A673 (cell line): ENCODE measurements at regions not wholly inside any gene's neighbourhood (a gene's known extent, or its start where the extent isn't known, plus 50 kb on each side); places are given as distances from the start of the nearest gene placed in this dataset.

ENCODE experiments used
- BruUV-seq: library from RNA; stranded (reverse); fragments of 400-500 nt; replicated peaks from 2 replicates; lab custom pipeline; 2021; lab: Mats Ljungman, UMichigan
- CTCF ChIA-PET: fragments of 300-600 bp; sonication (Branson Sonifier 250); formaldehyde crosslinking; loops from one replicate; lab custom pipeline; 2022; ENCODE audit warnings: antibody characterized with exemption; lab: Charles Lee
- POLR2A ChIA-PET: fragments of 300-600 bp; sonication (Branson Sonifier 250); formaldehyde crosslinking; loops from one replicate; lab custom pipeline; 2022; ENCODE audit warnings: antibody characterized with exemption; ENCODE audit not compliant: low non-redundant PET; lab: Charles Lee
- DNase-seq: peaks from one replicate; pipeline ENCODE4 v3.0.0-alpha.2; 2015; ENCODE audit warnings: low spot score
- H3K27ac ChIP-seq: fragments of 200-600 bp; sonication (generic); 2 replicates; pipeline ENCODE4 v1.5.1; 2016; ENCODE audit warnings: mixed run types, low read depth, mild to moderate bottlenecking, mixed read lengths, antibody characterized with exemption, low read length; ENCODE audit not compliant: poor library complexity, severe bottlenecking
- H3K27me3 ChIP-seq: fragments of 200-600 bp; sonication (generic); replicated peaks from 2 replicates; pipeline ENCODE4 v1.6.1; 2017; ENCODE audit warnings: mixed run types, low read depth, mild to moderate bottlenecking, mixed read lengths, antibody characterized with exemption, low read length; ENCODE audit not compliant: insufficient read depth, poor library complexity
- H3K36me3 ChIP-seq: fragments of 200-600 bp; sonication (generic); 2 replicates; pipeline ENCODE4 v1.6.1; 2016; ENCODE audit warnings: mixed run types, mild to moderate bottlenecking, mixed read lengths, antibody characterized with exemption, low read length; ENCODE audit not compliant: insufficient read depth, poor library complexity, severe bottlenecking
- H3K4me1 ChIP-seq: fragments of 200-600 bp; sonication (generic); 2 replicates; pipeline ENCODE4 v1.6.1; 2017; ENCODE audit warnings: mixed run types, mild to moderate bottlenecking, mixed read lengths, antibody characterized with exemption, low read length; ENCODE audit not compliant: insufficient read depth, poor library complexity, severe bottlenecking
- H3K4me3 ChIP-seq: fragments of 200-600 bp; sonication (generic); 2 replicates; pipeline ENCODE4 v1.5.1; 2016; ENCODE audit warnings: low read depth, mixed run types, mild to moderate bottlenecking, mixed read lengths, low read length; ENCODE audit not compliant: poor library complexity, severe bottlenecking
- H3K9me3 ChIP-seq: fragments of 200-600 bp; sonication (generic); 2 replicates; pipeline ENCODE4 v1.6.1; 2016; ENCODE audit warnings: mixed run types, low read depth, mild to moderate bottlenecking, mixed read lengths, antibody characterized with exemption, low read length; ENCODE audit not compliant: poor library complexity, severe bottlenecking
- CTCF ChIP-seq: fragments of 300-800, 200-600 bp; sonication (generic); conservative IDR thresholded peaks from 2 replicates; pipeline ENCODE4 v1.5.1; 2017; ENCODE audit warnings: low read depth, mild to moderate bottlenecking, antibody characterized with exemption, low read length, moderate library complexity, mixed read lengths
- EZH2 ChIP-seq: fragments of 200-600 bp; sonication (generic); IDR thresholded peaks from 2 replicates; pipeline ENCODE4 v1.6.1; 2017; ENCODE audit warnings: borderline replicate concordance, low read depth, mild to moderate bottlenecking, mixed read lengths, antibody characterized with exemption, low read length; ENCODE audit not compliant: poor library complexity, severe bottlenecking
- intact Hi-C: fragments of 100-400 bp; cut with micrococcal nuclease; formaldehyde crosslinking; loops from one replicate; pipeline ENCODE4 v1.10.0; 2022; ENCODE audit not compliant: unreplicated experiment

- intact Hi-C loops, result no loop called here
- Histone ChIP-seq H3K27ac (no peak overlapping the region), H3K9me3 (no peaks in the 10 kb centered on the region), H3K27me3 (no peaks in the 10 kb centered on the region), H3K4me3 (no peak overlapping the region), H3K36me3 (no peaks in the 10 kb centered on the region), H3K4me1 (no peaks in the 10 kb centered on the region)
- DNase-seq, result no peak
- ChIA-PET POLR2A (no interaction called here), CTCF (no interaction called here)
- no TSS peak for BruUV-seq
- TF ChIP-seq CTCF, result no peak
- TF ChIP-seq EZH2, result no peak
These were observed 322.4 kb upstream of the ADAMTS16 start for GRCh38 chr5:4817767-4818166.

GRCh38 chr5:4831325-4831724 is 308.8 kb upstream of the ADAMTS16 start:
- CTCF ChIA-PET, result no interaction called here

GRCh38 chr5:4832471-4832870 is 307.7 kb upstream of the ADAMTS16 start:
- intact Hi-C loops, result no loop called here
- DNase-seq, result no peak
- CTCF ChIA-PET, result no interaction called here
- Histone ChIP-seq H3K4me3 (no peak overlapping the region), H3K9me3 (no peaks in the 10 kb centered on the region), H3K27me3 (peaks cover 14% of the 10 kb centered on the region), H3K27ac (no peak overlapping the region), H3K4me1 (no peaks in the 10 kb centered on the region), H3K36me3 (no peaks in the 10 kb centered on the region)
- POLR2A ChIA-PET, result no interaction called here
- TF ChIP-seq CTCF (no peak), EZH2 (no peak)
- no TSS peak for BruUV-seq

More at GRCh38 chr5:4831325-4831724, 308.8 kb upstream of the ADAMTS16 start:
- peaks cover 21% of the 10 kb centered on the region for H3K27me3 ChIP-seq
- no peak for TF ChIP-seq EZH2
- no peaks in the 10 kb centered on the region for H3K9me3 ChIP-seq
- H3K36me3 ChIP-seq, result no peaks in the 10 kb centered on the region
- no peak overlapping the region for H3K4me3 ChIP-seq
- no TSS peak for BruUV-seq
- H3K27ac ChIP-seq, result no peak overlapping the region
- H3K4me1 ChIP-seq, result no peaks in the 10 kb centered on the region
- DNase-seq, result no peak
- POLR2A ChIA-PET, result no interaction called here
- intact Hi-C loops, result no loop called here

GRCh38 chr5:4833104-4833738 is 306.9 kb upstream of the ADAMTS16 start:
- TF ChIP-seq CTCF (no peak), EZH2 (no peak)
- Histone ChIP-seq H3K36me3 (no peaks in the 10 kb centered on the region), H3K4me1 (no peaks in the 10 kb centered on the region), H3K4me3 (no peak overlapping the region), H3K9me3 (no peaks in the 10 kb centered on the region), H3K27ac (no peak overlapping the region), H3K27me3 (peaks cover 14% of the 10 kb centered on the region)
- intact Hi-C loops, result no loop called here
- POLR2A ChIA-PET, result no interaction called here
- BruUV-seq, result no TSS peak
- no peak for DNase-seq
- CTCF ChIA-PET, result no interaction called here
